ENCODE measurements at regions not wholly inside any gene's neighbourhood (a gene's known extent, or its start where the extent isn't known, plus 50 kb on each side); places are given as distances from the start of the nearest gene placed in this dataset.
"Not testable (repeated sequence)": the region's sequence is repeated elsewhere in the genome, so short reads cannot be mapped to it uniquely, and the experiment has no call there.

GRCh38 chr2:129002751-129003150, 684.1 kb upstream of the HS6ST1 start:
- no peak for DNase-seq (ENCODE audit: low read depth in 2 of 2)

GRCh38 chr2:129004485-129004884, 685.8 kb upstream of the HS6ST1 start:
- DNase-seq (ENCODE audit: low read depth in 2 of 2): no peak

GRCh38 chr2:129004940-129005490, 686.3 kb upstream of the HS6ST1 start:
- no peak for DNase-seq (ENCODE audit: low read depth in 2 of 2)

GRCh38 chr2:129006135-129006886, 687.6 kb upstream of the HS6ST1 start:
- no peak for DNase-seq (ENCODE audit: low read depth in 2 of 2)

DNA sequence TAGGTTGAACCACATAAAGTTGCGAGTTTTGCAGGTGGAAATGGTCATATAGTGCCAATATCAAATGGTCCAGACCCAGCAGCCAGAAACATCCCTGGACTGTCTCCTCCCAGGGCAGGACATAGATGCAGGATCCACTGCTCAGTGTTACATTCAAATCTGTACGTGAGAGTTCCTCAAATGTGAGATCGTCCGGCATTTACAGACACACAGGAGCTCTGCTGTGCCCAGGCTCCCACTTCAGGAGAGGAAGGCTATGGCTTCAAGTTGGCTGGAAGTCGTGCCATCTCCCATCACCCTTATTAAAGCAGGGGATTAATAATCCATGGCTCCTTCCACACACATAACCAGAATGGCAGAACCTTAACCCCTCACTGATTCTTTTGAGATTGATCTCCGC, 688.2 kb upstream of the HS6ST1 start:
- no peak for DNase-seq (ENCODE audit: low read depth in 2 of 2)

GRCh38 chr2:129008055-129008880, 689.6 kb upstream of the HS6ST1 start:
- DNase-seq (ENCODE audit: low read depth in 2 of 2): no peak

GRCh38 chr2:129008881-129009554, 690.4 kb upstream of the HS6ST1 start:
- no peak for DNase-seq (ENCODE audit: low read depth in 2 of 2)

- DNase-seq (ENCODE audit: low read depth in 2 of 2): no peak
Observed at GRCh38 chr2:129009555-129010146, 691.0 kb upstream of the HS6ST1 start.

DNA sequence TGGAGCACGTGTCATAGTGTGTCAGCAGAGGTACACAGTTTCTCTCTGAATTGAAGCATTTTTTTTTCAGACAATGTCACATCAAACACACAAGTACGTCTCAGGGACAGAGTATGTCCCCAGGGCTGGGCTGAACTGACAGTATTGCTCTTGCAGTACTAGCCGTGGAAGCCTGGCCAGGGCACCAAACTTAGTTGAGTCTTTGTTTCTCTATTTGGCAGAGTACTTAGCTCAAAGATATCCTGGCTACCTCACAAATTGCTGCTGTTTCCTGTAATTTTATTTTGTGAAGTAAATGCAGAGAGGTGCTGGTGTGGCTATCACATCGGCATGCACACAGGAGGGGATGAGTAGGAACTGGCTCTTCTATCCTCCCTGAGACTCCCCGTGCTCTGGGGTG, 691.6 kb upstream of the HS6ST1 start:
- no peak for DNase-seq (ENCODE audit: low read depth in 2 of 2)

DNA sequence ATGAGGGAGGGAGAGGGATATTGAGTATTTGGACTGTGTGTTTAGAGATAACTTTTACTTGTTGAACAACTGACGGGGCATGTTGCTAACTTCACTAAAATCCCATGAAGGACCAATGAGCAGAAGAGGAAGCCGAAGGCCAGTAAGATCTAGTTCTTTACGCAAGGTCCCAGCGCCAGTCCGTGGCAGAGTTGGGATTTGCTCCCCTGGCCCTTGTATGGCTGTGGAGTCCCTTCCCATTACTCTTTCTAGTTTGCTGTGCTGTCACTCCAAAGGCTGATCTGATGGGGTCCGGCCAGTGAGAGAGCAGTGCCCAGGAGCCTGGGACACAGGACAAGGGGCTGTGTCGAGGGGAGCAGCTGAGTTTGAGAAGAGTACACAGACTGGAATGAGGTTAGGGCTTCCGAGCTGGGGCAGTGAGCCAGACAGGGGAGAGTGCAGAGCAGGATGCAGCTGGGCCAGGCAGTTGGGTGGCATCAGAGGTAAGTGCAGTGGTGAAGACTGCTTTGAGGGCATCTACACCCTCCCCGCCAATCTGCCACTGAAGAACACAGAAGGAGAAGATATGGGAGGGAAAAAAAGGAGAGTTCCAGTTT, 692.9 kb upstream of the HS6ST1 start:
- DNase-seq (ENCODE audit: low read depth in 2 of 2): no peak

- no peak for DNase-seq (ENCODE audit: low read depth in 2 of 2)
Observed at GRCh38 chr2:129014432-129014831, 695.8 kb upstream of the HS6ST1 start.

DNA sequence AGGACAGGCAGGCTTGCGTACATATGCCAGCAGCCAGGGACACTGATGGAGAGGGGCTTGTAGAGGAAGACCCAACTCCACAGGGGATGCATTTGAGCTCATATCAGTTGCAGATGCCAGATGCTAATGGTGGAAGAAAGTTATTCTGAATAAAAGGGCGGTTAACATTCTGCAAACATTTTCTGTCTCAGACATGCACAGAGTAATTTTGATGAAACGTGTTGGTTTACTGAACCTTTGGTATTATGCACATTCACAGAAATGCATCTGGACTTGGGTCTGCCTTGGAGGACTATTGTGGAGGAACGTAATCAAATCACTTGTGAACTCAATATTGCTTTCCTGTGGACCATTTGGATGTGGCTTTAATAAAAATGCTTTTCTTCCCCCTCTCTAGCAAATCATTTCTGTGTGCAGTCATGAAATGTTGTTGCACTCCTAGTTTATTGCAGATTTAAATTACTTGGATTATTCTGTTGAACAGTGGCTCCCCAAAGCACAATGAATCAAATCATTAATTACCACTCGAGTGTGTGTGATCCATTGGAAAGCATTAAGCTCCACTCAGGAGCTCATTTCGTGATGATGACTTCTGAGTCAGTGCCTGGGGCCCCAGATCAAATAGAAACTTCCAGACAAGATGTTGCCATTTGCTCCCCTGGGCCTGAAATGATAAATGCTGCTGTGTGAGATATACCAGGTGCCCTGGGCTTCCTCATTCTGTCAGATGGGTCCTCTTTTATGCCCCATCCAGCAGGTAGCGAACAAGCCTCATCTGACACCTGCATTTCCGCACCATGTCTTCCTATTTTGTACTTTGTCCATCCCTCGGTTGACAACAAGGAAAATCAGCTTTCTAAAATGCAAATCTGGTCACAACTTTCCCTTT, 697.0 kb upstream of the HS6ST1 start:
- no peak for DNase-seq (ENCODE audit: low read depth in 2 of 2)

DNA sequence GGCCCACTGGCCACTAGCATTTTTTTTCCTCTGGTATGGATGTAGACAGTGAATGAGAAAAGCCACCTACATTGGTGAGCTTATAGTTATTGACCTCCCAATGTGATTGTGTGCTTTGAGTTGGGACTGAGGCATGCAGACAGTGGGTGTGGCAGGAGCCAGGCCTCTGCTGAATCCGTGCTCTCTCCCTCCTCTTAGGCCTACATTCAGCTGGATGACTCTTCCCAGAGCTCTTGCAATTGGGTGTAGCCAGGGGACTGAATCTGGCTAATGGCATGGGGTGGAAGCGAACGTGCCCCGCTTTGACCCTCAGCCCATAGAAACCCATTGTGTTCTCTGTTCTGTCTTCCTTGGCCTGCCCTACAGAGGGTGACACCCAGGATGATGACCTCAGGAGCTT, 698.3 kb upstream of the HS6ST1 start:
- no peak for DNase-seq (ENCODE audit: low read depth in 2 of 2)

- no peak for DNase-seq (ENCODE audit: low read depth in 2 of 2)
Observed at GRCh38 chr2:129024796-129025195, 706.1 kb upstream of the HS6ST1 start.

- no peak for DNase-seq (ENCODE audit: low read depth in 2 of 2)
Observed at GRCh38 chr2:129035992-129036391, 717.3 kb upstream of the HS6ST1 start.

DNA sequence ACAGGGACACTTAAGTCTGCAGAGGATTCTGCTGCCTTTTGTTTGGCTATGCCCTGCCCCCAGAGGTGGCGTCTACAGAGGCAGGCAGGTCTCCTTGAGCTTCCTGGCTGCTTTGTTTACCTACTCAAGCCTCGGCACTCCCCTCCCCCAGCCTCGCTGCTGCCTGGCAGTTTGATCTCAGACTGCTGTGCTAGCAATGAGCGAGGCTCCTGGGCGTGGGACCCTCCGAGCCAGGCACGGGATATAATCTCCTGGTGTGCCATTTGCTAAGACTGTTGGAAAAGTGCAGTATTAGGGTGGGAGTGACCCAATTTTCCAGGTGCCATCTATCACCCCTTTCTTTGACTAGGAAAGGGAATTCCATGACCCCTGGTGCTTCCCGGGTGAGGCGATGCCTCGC, 725.0 kb upstream of the HS6ST1 start:
- not testable (repeated sequence) for DNase-seq (ENCODE audit: low read depth in 2 of 2)

DNA sequence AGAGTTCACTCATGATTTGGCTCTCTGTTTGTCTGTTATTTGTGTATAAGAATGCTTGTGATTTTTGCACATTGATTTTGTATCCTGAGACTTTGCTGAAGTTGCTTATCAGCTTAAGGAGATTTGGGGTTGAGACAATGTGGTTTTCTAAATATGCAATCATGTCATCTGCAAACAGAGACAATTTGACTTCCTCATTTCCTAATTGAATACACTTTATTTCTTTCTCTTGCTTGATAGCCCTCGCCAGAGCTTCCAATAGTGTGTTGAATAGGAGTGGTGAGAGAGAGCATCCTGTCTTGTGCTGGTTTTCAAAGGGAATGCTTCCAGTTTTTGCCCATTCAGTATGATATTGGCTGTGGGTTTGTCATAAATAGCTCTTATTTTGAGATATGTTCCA, 727.8 kb upstream of the HS6ST1 start:
- not testable (repeated sequence) for DNase-seq (ENCODE audit: low read depth in 2 of 2)

DNA sequence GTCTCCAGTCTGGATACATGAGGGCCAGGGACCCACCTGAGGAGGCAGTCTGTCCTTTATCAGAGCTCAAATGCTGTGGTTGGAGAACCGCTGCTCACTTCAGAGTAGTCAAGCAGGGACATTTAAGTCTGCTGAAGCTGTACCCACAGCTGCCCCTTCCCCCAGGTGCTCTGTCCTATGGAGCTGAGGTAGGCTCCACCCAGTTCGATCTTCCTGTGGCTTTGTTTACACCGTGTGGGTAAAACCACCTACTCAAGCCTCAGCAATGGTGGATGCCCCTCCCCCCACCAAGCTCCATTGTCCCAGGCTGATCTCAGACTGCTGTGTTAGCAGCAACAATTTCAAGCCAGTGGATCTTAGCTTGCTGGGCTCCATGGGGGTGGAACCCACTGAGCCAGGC, 731.4 kb upstream of the HS6ST1 start:
- DNase-seq (ENCODE audit: low read depth in 2 of 2): no peak

DNA sequence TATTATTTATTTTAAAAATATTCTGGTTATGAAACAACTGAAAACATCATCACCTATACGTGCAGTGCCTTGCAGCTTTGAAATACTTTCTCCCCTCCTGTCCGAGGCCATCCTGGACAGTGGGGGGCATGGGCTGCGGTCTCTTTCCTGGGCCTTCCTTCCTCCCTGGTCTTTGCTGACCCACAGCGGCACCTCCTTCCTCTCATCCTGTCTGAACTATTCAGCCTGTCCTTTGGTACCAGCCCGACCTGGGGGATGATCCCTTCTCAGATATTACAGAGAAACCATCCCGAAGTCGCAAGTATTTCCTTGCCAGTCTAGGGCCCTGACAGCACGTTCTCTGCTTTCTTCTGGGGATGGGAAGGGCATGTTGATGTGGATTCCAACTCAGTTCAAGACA, 736.6 kb upstream of the HS6ST1 start:
- no peak for DNase-seq (ENCODE audit: low read depth in 2 of 2)

- DNase-seq (ENCODE audit: low read depth in 2 of 2): no peak
Observed at GRCh38 chr2:129055824-129056223, 737.2 kb upstream of the HS6ST1 start.
